SH-SY5Y (cell line): ENCODE measurements at regions not wholly inside any gene's neighbourhood (a gene's known extent, or its start where the extent isn't known, plus 50 kb on each side); places are given as distances from the start of the nearest gene placed in this dataset.

ENCODE experiments used
- GATA2 ChIP-seq: IDR thresholded peaks from 2 replicates; pipeline ENCODE4 v1.6.1; 2011; ENCODE audit warnings: mild to moderate bottlenecking, low read depth, low read length
- GATA3 ChIP-seq: IDR thresholded peaks from 2 replicates; pipeline ENCODE4 v1.6.1; 2011; ENCODE audit warnings: low read depth, mild to moderate bottlenecking, low read length, moderate library complexity

DNA sequence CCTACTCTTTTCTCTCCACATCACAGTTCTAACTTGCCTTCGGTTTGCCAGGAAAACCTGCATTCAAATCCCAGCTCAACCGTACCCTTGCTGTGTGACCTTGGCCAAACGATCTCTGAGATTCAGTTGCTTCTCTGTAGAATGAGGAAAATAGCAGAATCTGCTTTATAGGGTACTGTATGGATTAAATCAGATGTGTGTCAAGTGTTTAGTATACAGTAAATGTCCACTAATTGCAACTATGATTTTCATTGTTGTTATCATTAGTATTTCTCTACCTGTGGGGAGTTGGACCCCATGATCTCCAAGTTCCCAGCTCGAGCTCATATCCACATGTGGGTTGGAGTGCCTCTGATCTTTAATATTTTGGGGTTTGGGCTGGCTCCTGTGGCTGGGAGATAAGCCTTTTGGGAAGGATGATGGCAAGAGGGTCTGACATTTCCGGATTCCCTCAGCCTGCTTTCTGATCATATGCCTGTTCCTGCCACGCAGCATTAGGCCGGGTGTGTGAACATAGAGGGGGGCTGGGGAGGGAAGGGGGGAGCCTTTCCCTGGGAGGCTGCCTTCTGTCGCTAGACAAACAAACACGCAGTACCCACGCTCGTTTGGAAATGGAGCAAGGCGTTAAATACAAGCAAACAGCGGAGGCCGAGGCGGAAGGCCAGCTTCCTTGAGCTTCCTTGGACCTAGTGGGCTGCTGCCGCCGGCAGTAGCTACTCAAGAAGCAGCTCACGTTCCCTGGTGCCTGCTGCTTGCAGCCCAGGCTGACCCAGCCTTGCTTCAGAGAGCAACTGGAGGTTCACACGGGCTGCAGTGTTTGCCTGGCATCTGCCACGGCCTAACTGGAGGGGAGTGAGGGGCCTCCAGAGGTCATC lies 213.5 kb upstream of the LHX5 start:
- TF ChIP-seq GATA3 (no peak), GATA2 (no peak)

- TF ChIP-seq GATA3 (no peak), GATA2 (no peak)
These were observed 212.6 kb upstream of the LHX5 start for GRCh38 chr12:113684053-113684907.

GRCh38 chr12:113683574-113683973 lies 211.9 kb upstream of the LHX5 start:
- TF ChIP-seq GATA3 (no peak), GATA2 (no peak)

GRCh38 chr12:113680868-113681267 lies 209.2 kb upstream of the LHX5 start:
- TF ChIP-seq GATA2 = no peak
- TF ChIP-seq GATA3 = no peak

DNA sequence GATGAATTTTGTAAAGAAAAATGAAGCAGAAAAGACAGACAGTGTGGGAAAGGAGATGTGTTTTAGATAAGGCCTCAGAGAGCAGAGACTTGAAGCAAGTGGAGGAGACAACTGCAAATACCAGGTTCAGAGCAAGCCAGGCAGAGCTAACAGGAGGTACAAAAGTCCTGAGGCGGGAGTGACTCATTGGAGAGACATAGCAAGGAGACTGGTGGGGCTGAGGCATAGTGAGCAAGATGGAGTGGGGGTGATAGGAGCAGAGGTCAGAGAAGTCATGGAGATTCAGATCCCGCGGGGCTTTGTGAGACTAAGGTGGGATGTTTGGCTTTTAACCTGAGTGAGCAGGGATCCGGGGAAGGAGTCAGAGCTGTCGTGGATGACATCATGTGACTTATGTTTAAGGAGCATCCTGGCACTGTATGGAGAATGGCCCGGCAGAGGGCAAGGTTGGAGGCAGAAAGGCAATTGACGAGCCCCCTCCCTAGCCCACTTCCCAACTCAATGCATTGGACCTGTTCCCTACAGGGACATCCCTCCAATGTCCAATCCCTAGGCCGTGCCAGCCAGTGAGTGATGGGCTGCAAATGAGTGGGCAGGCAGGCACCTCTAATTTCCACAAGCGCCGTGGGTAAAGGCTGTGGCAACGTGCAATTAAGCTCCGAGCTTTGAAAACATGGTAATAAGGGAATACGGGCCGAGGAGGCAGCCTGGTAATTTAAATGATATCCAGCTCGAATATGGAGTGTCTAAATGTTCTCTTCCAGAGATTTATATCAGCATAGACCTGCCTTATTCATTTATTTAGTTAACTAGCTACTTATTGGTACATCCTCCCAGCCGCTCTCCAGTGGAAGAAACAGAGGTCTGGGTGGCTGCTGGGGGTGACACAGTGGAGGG lies 206.8 kb upstream of the LHX5 start:
- no peak for TF ChIP-seq GATA2
- TF ChIP-seq GATA3 = no peak

GRCh38 chr12:113676547-113676946 lies 204.9 kb upstream of the LHX5 start:
- TF ChIP-seq GATA3 = no peak
- TF ChIP-seq GATA2 = no peak

- TF ChIP-seq GATA2 (no peak), GATA3 (no peak)
These were observed 204.4 kb upstream of the LHX5 start for GRCh38 chr12:113676117-113676516.

- no peak for TF ChIP-seq GATA2
- no peak for TF ChIP-seq GATA3
These were observed 203.3 kb upstream of the LHX5 start for GRCh38 chr12:113674996-113675395.

GRCh38 chr12:113674302-113674701 lies 202.6 kb upstream of the LHX5 start:
- no peak for TF ChIP-seq GATA3
- TF ChIP-seq GATA2 = no peak

GRCh38 chr12:113673458-113674238 lies 202.0 kb upstream of the LHX5 start:
- TF ChIP-seq GATA2 = no peak
- no peak for TF ChIP-seq GATA3

DNA sequence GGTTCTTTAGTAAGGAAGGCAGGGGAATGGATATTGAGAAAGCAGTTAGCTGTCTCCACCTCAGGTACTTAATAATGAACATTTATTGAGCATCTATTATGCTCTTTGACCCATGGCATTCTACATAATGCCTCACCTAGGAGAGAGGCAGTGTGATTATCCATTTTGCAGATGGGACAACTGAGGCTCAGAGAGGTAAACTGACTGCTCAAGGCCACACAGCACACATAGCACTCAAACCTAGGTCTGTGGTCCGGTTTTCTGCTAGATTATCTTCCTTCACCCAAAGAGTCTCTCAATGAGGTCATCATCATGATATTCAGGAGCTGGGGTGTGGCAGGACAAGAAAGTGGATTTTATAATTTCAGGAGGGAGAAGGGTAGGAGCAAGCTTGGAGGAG lies 199.1 kb upstream of the LHX5 start:
- no peak for TF ChIP-seq GATA3
- no peak for TF ChIP-seq GATA2

GRCh38 chr12:113667676-113668356 lies 196.1 kb upstream of the LHX5 start:
- no peak for TF ChIP-seq GATA3
- no peak for TF ChIP-seq GATA2

DNA sequence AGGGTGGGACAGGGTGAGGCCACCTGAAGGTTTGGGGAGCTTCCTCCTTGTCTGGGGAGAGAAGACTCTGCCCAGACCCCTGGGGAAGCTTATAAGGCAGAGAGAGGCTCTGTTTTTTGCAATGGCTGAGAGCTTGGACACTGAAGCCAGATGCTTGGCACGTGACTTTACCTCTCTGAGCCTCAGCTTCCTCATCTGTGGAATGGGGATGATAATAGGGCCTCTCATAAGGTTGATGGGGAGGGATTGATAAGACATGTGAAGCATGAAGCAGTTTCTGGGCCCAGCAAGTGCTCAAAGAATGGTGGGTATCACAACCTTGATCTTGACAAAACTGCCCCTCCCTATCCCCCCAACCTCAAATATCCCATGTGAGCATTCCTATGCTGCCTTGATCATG lies 195.4 kb upstream of the LHX5 start:
- TF ChIP-seq GATA3 (no peak), GATA2 (no peak)

DNA sequence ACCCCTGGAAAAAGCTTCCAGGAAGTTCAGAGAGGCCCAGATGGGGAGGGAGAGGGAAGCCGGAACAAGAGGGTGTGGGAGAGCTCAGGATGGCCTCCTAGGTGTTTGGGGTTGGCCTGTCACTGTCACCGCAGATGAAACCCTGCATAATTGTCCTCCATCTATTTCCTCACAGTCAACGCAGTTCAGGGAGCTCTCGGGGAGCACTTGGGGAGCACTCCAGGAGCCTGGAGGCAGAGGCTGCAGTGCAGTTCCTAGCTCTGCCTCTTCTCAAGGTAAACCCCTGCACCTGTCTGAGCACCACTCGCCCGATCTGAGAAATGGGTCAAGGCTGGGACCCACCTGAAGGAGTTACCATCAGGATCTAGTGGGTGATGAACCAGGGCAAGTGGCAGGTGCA lies 194.6 kb upstream of the LHX5 start:
- TF ChIP-seq GATA3 (no peak), GATA2 (no peak)

DNA sequence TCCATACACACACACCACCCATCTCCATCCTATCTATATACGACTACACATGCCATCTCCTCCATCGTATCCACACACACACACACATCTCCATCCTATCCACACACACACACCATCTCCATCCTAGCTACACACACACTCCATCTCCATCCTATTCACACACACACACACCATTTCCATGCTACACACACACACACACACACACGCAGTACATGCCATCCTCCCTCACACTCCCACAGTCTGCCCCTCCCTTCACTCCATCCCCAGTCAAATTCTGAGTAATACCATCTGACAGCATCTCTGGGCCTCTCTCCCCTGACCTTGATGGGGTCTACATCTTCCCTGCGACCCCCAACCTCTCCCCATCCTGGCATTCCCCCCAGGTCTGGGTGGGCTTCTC lies 193.8 kb upstream of the LHX5 start:
- TF ChIP-seq GATA3 (no peak), GATA2 (no peak)
